AG04450 (cell line): ENCODE measurements at regions not wholly inside any gene's neighbourhood (a gene's known extent, or its start where the extent isn't known, plus 50 kb on each side); places are given as distances from the start of the nearest gene placed in this dataset.

ENCODE experiments used
- CTCF ChIA-PET: fragments of 300-600, 350-600 bp; formaldehyde crosslinking; extraction: SDS; loops from one replicate; lab custom pipeline; 2022; ENCODE audit warnings: antibody characterized with exemption, inconsistent platforms; lab: Charles Lee
- POLR2A ChIA-PET: fragments of 350-600 bp; formaldehyde crosslinking; extraction: SDS; loops from one replicate; lab custom pipeline; 2021; ENCODE audit warnings: antibody characterized with exemption, inconsistent platforms; lab: Yijun Ruan, JAX
- DNase-seq: peaks from one replicate; pipeline ENCODE4 v3.0.0-alpha.2; 2011; ENCODE audit warnings: low read depth, low spot score
- H3K27ac ChIP-seq: one replicate; pipeline ENCODE4 v1.5.1; 2012; ENCODE audit warnings: low read depth, low read length, control low read depth
- H3K27me3 ChIP-seq: one replicate; pipeline ENCODE4 v1.6.0; 2012; ENCODE audit warnings: low read length; ENCODE audit not compliant: control insufficient read depth, insufficient read depth
- H3K4me3 ChIP-seq: 2 replicates; pipeline ENCODE4 v1.5.1; 2011; ENCODE audit warnings: mild to moderate bottlenecking, low read depth, low read length, control low read depth
- H3K9me3 ChIP-seq: 2 replicates; pipeline ENCODE4 v1.5.1; 2012; ENCODE audit warnings: low read length; ENCODE audit not compliant: control insufficient read depth, insufficient read depth
- TF ChIP-seq, protein P1 (sequence below): IDR thresholded peaks from 2 replicates; pipeline ENCODE4 v1.5.1; 2011; ENCODE audit warnings: low read depth, low read length, control low read depth, inconsistent platforms

GRCh38 chr7:81098213-81098612, 179.4 kb upstream of the SEMA3C start:
- no peak overlapping the region for H3K27ac ChIP-seq
- no peaks in the 10 kb centered on the region for H3K27me3 ChIP-seq
- no peaks in the 10 kb centered on the region for H3K9me3 ChIP-seq
- TF ChIP-seq, protein P1, sequence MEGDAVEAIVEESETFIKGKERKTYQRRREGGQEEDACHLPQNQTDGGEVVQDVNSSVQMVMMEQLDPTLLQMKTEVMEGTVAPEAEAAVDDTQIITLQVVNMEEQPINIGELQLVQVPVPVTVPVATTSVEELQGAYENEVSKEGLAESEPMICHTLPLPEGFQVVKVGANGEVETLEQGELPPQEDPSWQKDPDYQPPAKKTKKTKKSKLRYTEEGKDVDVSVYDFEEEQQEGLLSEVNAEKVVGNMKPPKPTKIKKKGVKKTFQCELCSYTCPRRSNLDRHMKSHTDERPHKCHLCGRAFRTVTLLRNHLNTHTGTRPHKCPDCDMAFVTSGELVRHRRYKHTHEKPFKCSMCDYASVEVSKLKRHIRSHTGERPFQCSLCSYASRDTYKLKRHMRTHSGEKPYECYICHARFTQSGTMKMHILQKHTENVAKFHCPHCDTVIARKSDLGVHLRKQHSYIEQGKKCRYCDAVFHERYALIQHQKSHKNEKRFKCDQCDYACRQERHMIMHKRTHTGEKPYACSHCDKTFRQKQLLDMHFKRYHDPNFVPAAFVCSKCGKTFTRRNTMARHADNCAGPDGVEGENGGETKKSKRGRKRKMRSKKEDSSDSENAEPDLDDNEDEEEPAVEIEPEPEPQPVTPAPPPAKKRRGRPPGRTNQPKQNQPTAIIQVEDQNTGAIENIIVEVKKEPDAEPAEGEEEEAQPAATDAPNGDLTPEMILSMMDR: no peak
- no peak for DNase-seq
- POLR2A ChIA-PET: no interaction called here
- no peak overlapping the region for H3K4me3 ChIP-seq
- CTCF ChIA-PET: no interaction called here

DNA sequence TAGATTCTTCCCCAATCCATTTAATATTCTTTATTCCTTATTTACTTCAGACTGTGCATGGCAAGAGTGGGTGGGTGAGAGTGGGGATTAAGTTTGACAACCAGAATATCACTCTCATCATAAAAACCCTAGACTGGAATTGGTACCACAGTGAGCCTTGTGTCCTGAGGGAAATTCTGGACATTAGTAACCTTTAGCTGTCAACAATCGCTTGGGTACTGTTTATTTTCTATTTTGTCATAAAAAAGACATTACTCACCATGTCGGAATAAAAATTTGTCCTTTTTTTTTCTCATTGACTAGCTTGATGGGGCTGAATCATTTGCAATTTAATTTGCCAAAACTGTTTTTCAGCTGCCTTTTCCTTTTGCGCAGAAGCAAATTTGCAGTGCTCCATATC, 176.1 kb upstream of the SEMA3C start:
- TF ChIP-seq, protein P1: no peak
- no peak for DNase-seq
- ChIA-PET POLR2A (no interaction called here), CTCF (no interaction called here)
- Histone ChIP-seq H3K9me3 (no peaks in the 10 kb centered on the region), H3K27me3 (no peaks in the 10 kb centered on the region), H3K27ac (no peak overlapping the region), H3K4me3 (no peak overlapping the region)

DNA sequence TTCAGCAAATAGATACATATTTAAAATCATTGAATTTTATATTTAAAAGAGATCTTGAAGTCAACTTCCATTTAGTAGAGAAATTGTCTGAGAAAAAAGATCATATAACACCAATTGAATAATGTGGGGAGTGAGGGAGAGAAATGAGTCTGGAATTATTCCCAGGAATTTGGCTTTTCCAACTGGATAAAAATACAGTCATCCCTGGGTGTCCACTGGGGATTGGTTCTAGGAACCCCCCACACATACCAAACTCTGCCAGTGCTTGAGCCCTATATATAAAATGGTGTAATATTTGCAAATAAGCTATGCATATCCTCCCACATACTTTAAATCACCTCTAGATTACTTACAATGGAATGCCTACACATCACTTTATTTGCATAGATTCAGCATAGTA, 162.8 kb upstream of the SEMA3C start:
- TF ChIP-seq, protein P1: no peak
- no peak overlapping the region for H3K4me3 ChIP-seq
- ChIA-PET CTCF (interaction anchor here (0.6 kb wide), 1 partner anchor 12 kb away, joined by 6 read pairs; no protein-coding TSS in a partner anchor), POLR2A (no interaction called here)
- no peaks in the 10 kb centered on the region; the same call in none of the 2 replicates for H3K9me3 ChIP-seq
- no peak for DNase-seq
- H3K27me3 ChIP-seq: no peaks in the 10 kb centered on the region
- no peak overlapping the region for H3K27ac ChIP-seq

DNA sequence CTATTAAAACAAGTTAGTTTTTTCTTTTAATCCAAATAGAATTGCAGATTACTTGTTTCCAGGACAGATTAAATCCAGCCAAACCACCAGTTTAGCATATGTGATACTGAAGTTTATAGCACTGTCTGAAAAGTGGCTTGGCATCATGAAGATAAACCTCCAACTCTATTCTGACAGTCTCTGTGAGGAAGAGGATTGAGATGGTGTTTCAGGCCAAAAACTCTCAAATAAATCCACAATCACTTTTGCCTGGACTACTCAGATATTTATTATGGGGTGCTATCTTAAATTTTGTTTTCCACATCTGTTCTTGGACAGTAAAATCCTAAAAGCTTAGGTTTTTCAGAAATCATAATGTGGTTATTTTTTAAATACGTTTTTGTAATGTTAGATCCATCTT, 161.7 kb upstream of the SEMA3C start:
- no peak overlapping the region for H3K4me3 ChIP-seq
- no peak for DNase-seq
- POLR2A ChIA-PET: no interaction called here
- no peaks in the 10 kb centered on the region for H3K27me3 ChIP-seq
- CTCF ChIA-PET: no interaction called here
- H3K9me3 ChIP-seq: no peaks in the 10 kb centered on the region; the same call in 1 of the 2 replicates
- no peak overlapping the region for H3K27ac ChIP-seq
- TF ChIP-seq, protein P1: no peak

GRCh38 chr7:81079746-81080145, 160.9 kb upstream of the SEMA3C start:
- no peak overlapping the region for H3K27ac ChIP-seq
- no peaks in the 10 kb centered on the region; the same call in 1 of the 2 replicates for H3K9me3 ChIP-seq
- H3K27me3 ChIP-seq: no peaks in the 10 kb centered on the region
- no peak overlapping the region for H3K4me3 ChIP-seq
- TF ChIP-seq, protein P1: no peak
- CTCF ChIA-PET: no interaction called here
- DNase-seq: no peak
- POLR2A ChIA-PET: no interaction called here
